H54 (cell line): ENCODE measurements at regions not wholly inside any gene's neighbourhood (a gene's known extent, or its start where the extent isn't known, plus 50 kb on each side); places are given as distances from the start of the nearest gene placed in this dataset.
"Not testable (repeated sequence)": the region's sequence is repeated elsewhere in the genome, so short reads cannot be mapped to it uniquely, and the experiment has no call there.

Experiments used
- DNase-seq: peaks from one replicate; pipeline ENCODE4 v3.0.0; 2011; ENCODE audit warnings: low spot score, mixed read lengths; ENCODE audit not compliant: insufficient read length
- FAIRE-seq: peaks from 3 replicates; lab custom pipeline; 2011; peaks lifted over from hg19 to GRCh38; lab: Jason Lieb, UNC
- POLR2A ChIP-seq: IDR thresholded peaks from 2 replicates; pipeline ENCODE4 v1.6.1; 2011; ENCODE audit warnings: low read depth, mild to moderate bottlenecking, low read length

DNA sequence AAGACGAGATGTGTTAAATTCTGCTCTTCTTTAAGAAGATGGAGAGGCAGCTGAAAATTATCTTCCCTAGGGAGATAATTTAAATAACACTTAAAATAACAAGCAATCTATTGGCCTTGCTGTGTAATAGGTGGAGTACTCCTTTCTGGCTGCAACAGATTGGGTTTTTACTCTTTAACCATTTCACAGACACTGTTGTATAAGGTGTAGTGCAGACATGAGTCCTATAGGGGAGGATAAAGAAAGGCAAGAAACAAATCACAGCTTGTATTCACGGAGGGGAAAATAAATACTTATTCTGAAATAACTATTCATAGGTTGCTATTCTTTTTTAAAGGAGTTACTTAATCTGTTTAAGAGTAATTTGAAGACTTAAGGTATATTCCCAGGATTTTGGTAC lies 252.0 kb downstream of the ZPLD1 start:
- no peak for TF ChIP-seq POLR2A
- FAIRE-seq (no peak), DNase-seq (no peak)

DNA sequence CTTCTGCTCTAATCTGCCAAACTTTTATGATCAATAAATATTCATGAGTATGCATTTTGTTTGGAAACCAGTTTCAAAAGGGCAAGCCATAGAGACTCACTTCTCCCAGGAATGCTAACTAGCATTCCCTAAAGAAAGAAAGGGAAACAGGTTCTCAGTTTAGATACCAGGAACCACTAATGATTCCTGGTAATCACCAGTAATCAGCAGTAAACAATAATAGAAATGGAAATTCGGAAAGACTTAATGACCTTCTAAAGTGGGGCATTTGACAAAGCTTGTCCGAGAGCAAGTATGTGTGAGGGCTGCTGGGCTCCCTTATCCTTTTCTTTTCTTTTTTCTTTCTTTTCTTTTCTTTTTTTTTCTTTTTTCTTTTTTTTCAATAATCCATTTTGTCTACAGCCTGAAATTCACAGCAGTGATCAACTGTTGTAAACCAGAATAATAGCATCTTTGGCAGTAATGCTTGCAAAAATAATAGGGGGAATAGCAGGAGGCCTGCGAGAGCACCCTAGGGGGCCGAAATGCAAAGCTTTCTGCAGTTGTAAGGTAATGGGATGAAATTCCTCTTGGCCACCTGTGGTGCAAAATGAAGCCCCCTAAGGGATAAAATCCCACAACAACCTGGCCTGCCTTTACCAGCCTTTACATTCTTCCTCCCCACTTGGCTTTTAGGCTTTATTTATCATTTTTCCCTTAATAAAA lies 253.2 kb downstream of the ZPLD1 start:
- no peak for TF ChIP-seq POLR2A
- DNase-seq, result no peak
- no peak for FAIRE-seq

DNA sequence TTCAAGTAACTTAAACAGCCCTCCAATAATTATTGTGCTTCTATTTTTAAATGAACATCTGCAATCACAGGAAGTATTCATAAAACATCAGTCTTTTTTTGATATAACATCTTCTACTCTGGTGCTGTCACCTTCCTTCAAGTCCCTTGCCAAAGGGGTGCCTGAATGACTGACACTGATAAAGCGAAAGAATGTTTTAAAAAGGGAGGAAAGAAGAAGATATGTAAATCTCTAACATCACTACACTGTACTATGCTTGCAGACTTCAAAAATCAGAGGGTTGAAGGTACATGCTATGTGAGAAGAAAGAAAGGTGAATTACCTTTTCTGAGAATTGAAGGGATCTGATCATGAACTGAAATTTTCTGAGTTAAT lies 253.7 kb downstream of the ZPLD1 start:
- no peak for TF ChIP-seq POLR2A
- DNase-seq (no peak), FAIRE-seq (no peak)

DNA sequence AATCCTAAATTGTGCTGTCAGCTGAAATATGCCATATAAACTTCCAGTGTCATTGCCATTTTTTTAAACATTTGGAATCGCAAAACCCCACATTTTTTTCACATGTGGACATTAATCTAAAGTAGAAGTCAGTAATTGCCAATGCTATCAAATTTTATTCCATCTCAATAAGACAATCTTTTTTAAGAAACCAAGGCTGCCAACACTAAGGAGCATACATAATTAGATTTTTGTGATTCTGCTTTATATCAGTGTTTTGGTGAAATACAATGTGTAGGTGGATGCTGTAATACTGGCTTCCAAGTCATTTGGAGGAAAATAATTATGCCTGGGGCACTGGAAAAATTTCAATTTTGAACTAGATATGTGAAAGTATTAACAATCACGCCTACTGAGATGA lies 256.7 kb downstream of the ZPLD1 start:
- no peak for TF ChIP-seq POLR2A
- no peak for DNase-seq
- FAIRE-seq, result no peak

DNA sequence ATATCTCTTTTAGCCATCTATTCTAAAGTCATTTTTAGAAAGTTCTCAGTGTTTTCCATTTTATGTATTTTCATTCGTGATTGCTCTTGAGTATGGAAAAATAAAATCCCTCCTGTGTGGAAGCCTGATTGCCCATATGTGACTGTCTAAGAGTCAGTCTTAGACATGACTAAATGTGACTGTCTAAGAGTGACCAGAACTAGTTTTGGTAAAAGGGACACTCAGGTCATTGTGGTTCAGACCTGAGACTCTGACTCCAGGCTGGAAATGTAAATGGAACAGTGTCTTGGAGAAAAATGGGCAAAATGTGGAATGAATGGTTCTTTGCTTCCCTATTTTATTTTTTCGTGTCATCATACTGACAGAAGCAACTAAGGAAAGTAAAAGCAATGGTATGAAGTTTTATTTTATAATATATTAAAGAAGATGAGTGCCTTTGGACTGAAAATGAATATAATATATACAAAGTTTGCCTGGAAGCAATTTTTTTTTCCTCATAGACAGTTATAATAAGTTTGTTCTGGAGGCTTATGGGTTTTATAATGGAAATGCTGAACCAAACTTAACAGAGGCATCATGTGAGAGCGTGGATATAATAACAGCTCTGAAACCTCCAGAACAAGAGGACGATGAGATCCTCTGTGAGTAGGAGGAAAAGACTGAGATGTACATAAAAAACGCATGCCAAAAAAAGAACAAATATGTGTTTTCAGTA lies 264.4 kb downstream of the ZPLD1 start:
- no peak for TF ChIP-seq POLR2A
- no peak for DNase-seq
- no peak for FAIRE-seq

DNA sequence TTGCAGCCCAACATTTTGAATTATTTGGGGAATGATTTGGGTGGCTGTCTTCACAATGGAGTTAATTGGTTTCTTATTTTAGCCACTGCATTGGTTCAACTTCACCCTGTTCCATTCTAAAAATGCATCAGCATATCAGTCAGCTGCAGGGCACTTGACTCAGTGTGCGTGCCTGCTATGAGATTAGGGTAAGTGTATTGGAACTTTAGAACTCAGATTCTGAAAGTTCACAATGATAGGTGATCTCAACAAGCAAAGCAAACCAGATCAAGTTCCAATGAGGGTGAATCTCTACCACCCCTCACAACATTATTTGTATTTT lies 265.0 kb downstream of the ZPLD1 start:
- no peak for TF ChIP-seq POLR2A
- DNase-seq, result no peak
- no peak for FAIRE-seq

DNA sequence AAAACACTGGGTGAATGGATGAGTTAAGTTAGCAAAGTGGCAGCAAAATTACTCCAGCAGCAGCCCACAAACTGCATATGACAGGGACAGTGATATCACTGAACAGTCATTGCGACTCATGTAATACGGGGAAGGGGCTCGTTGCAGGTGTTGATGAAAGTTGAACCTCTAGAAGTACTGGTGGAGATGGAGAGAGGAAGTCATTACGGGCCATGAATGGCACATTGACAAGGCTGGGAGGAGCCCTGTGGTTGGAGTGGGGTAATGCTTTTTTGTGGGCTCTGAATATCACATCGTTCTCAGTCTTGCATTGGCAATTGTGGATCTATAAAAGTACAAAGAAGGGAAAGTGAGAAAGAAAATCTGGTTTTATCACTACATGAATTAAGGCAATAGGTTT lies 278.1 kb downstream of the ZPLD1 start:
- TF ChIP-seq POLR2A, result no peak
- FAIRE-seq (no peak), DNase-seq (no peak)

DNA sequence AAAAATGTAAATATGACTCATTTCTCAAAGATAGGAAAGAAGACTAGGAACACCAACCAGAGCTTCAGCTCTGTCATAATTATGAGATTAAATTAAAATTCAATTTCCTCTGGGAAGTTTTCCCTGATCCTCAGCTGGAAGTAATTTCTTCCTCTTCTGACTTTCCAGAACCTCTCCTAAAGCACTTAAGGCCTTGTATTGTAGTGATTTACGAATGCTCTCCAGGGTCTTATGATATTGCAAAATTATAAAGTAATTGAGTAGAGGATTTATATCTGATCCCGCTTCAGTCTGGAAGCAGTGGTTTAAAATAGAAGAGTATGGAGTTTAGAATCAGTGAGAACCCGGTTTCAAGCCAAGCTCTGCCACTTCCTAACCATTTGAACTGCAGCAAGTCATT lies 279.8 kb downstream of the ZPLD1 start:
- FAIRE-seq (no peak), DNase-seq (no peak)
- no peak for TF ChIP-seq POLR2A

DNA sequence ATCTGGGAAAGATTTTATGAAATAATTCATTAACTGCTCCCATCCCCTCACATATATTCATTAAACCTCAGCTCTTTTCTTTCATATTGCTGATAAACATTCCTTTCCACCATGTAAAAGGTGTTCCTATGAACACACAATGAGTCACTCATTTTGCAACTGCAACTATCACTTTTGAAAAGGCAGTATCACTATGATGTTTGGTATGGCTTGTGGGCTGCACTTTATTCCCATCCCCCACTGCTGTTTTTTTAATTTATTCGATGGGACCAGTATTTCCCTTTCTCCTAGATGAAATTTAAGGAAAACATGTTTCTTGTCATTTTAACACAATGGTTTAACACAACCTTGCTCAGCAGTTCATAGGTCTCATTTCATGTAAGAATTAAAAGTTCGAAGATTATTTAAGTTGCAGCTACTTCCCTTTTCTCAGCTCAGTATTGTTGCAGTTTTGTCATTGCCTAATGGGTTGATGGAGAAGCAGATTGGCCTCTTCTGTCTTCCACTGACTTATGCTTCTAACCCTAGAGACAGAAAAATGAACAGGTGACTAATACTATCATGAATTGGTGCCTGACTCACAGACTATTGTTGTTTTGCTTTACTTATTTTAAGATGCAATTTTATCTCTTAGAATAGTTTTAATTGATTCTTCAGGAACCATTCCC lies 280.3 kb downstream of the ZPLD1 start:
- FAIRE-seq, result no peak
- DNase-seq, result no peak
- no peak for TF ChIP-seq POLR2A

DNA sequence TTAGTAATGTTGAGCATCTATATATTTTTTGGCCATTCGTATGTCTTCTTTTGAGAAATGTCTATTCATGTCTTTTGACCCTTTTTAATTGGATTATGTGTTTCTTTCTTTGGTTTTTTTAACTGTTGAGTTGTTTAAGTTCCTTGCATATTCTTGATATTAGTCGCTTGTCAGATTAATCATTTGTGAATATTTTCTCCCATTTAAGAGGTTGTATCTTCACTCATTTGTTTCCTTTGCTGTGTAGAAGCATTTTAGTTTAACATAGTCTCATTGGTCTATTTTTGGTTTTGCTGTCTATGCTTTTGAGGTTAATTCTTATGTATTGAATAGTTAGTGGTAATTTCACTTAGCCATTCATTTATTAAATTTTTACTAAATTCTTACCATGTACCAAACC lies 283.8 kb downstream of the ZPLD1 start:
- no peak for DNase-seq
- no peak for TF ChIP-seq POLR2A
- no peak for FAIRE-seq

DNA sequence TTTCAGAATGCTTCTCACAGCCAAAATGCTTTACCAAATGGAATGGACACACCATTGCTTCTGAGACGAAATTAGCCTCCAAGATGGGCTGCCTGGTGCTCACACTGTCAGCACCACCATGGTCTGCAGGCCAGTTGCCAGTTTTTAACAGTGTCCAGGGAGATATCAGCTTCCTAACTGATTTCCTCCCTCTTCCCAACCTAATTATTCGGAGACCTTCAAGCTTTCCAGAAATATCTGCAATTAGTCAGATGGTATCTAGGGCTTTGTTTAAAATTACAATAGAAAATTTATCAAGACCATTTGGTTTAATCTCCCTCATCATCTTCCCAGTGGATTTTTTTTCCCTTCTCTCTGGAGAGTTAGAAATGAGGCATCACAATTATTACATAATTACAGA lies 287.5 kb downstream of the ZPLD1 start:
- no peak for TF ChIP-seq POLR2A
- no peak for DNase-seq
- FAIRE-seq, result no peak

DNA sequence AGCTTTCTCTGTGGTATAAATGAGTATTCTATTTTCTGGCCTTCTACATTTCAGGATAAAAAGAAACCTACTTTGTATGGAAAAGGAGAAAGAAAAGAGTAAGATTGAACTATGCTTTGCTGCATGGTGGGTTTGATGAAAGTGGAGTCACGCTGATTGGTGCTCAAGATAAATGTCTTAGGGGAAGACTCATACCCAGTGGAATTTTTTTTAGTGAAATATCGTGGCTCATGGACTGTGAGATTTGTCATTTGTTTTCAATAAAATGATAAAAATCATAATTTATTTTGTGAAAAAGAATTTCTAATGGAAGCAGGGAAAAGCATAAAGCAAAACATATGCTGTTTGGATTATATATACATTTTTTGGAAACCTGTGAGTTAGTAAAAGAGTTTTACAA lies 292.5 kb downstream of the ZPLD1 start:
- no peak for TF ChIP-seq POLR2A
- DNase-seq (no peak), FAIRE-seq (no peak)

DNA sequence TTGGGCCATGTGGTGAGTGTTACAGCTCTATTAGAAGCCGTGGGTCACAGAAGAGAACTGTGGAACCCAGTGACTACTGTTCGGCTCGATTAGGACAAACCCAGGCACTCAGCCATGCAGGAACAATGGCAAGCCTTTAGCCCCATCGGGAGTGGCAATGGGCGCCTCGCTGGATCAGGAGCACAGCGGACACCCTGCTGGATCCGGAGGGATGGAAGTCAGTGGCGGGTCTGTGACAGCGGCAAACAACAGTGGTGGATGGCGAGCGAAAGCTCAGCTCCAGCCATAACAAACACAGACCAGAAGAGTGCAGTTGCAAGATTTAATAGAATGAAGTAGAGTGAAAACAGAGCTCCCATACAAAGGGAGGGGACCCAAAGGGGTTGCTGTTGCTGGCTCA lies 297.8 kb downstream of the ZPLD1 start:
- FAIRE-seq, DNase-seq: not testable (repeated sequence)

DNA sequence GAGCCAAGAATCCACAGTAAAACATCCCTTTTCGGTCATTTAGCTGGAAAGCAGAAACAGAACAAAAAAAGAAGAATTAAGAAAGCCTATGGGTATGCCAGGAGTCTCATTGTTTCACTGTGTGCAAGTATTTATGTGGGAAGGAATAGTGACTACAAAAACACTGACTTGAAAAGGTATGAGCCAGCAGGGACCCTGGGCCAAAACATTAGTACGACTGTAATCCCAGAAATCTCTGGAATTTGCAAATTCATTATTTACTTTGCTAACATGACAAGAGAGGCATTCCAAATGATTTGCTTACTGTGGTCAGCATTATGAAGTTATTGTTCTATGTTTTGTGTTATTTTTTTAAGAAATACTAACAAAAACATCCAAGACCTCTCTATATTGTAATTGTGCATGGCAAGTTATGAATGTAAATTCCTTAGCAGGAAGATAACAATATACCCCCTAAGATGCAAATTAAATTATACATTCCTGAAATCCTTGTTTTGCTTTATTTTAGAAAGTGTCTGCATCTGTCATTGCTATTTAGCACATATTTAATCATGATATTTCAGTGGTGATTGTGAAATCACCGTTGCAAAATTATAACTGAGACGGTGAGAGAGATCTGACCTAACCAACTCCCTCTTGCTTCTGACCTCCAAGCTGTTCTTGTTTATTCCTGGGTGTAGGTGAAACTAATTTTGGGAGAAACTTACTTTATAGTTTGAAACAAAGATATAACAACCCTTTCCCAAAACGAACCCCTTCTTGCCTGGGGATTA lies 299.2 kb downstream of the ZPLD1 start:
- TF ChIP-seq POLR2A, result no peak
- no peak for FAIRE-seq
- DNase-seq, result no peak

DNA sequence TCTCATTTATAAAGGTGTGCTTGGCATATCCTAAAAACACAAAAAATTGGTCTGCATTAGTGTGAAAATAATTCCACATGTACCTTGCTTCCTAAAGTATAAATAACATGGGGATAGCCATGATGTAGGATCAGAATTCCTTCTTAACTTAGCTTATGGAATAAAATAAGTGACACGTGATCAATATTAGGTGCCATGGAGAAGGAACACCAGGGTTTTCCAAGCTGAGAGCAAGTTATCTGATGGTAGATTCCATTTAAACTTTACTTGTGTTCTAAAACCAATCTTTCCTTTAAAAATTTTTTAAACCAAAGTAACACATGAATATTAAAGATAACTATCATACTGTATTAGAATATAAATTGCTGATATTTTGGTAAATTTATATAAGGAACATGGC lies 300.5 kb downstream of the ZPLD1 start:
- TF ChIP-seq POLR2A, result no peak
- no peak for FAIRE-seq
- DNase-seq, result no peak
